ENCODE measurements at regions not wholly inside any gene's neighbourhood (a gene's known extent, or its start where the extent isn't known, plus 50 kb on each side); places are given as distances from the start of the nearest gene placed in this dataset.

- H3K4me3 ChIP-seq, result no peak overlapping the region
- intact Hi-C loops (cut with DNase I; ENCODE audit: low total_unique reads), result no loop called here
- no peak overlapping the region for H3K27ac ChIP-seq
- H3K4me1 ChIP-seq, result peaks cover 0 to 7% (median 0%) of the 10 kb centered on the region in 6 donors
- 60 to 78% (median 69%) methylated on average over 1 of the region's 1 CpG for WGBS, 5 donors
- H3K27me3 ChIP-seq (replicated peaks in 1 of 7), result no peaks in the 10 kb centered on the region
- peaks cover 0 to 33% (median 25%) of the 10 kb centered on the region in 8 donors for H3K9me3 ChIP-seq
- TF ChIP-seq CTCF (IDR thresholded peaks at IDR 0.05 in 8 of 11, conservative IDR thresholded peaks at IDR 0.05 in 3 of 11) (no peak), POLR2AphosphoS5 (IDR thresholded peaks at IDR 0.05) (no peak), POLR2A (IDR thresholded peaks at IDR 0.05) (no peak)
- no peaks in the 10 kb centered on the region for H3K36me3 ChIP-seq
- no peak for DNase-seq
These were observed 198.7 kb upstream of the DUSP10 start for GRCh38 chr1:221940631-221941030.

GRCh38 chr1:221939607-221940006, 197.7 kb upstream of the DUSP10 start:
- intact Hi-C loops (cut with DNase I; ENCODE audit: low total_unique reads), result no loop called here
- peaks cover 0 to 7% (median 0%) of the 10 kb centered on the region in 6 donors for H3K4me1 ChIP-seq
- TF ChIP-seq CTCF (IDR thresholded peaks at IDR 0.05 in 8 of 11, conservative IDR thresholded peaks at IDR 0.05 in 3 of 11), result no peak
- no peak for TF ChIP-seq POLR2A (IDR thresholded peaks at IDR 0.05)
- no peak for TF ChIP-seq POLR2AphosphoS5 (IDR thresholded peaks at IDR 0.05)
- no peaks in the 10 kb centered on the region for H3K36me3 ChIP-seq
- DNase-seq, result peak; percentile 77
- H3K27ac ChIP-seq, result no peak overlapping the region
- WGBS, 5 donors, result 36 to 52% (median 45%) methylated on average over 2 of the region's 2 CpGs
- peaks cover 0 to 23% (median 15%) of the 10 kb centered on the region in 8 donors for H3K9me3 ChIP-seq
- no peak overlapping the region for H3K4me3 ChIP-seq
- H3K27me3 ChIP-seq (replicated peaks in 1 of 7), result no peaks in the 10 kb centered on the region

- DNase-seq, result no peak
- 77 to 87% (median 83%) methylated on average over 9 of the region's 9 CpGs for WGBS, 5 donors
- Histone ChIP-seq H3K4me3 (no peak overlapping the region), H3K36me3 (no peaks in the 10 kb centered on the region), H3K27ac (no peak overlapping the region), H3K27me3 (replicated peaks in 1 of 7) (no peaks in the 10 kb centered on the region), H3K9me3 (peaks cover 0 to 12% (median 0%) of the 10 kb centered on the region in 8 donors), H3K4me1 (peaks cover 0 to 7% (median 0%) of the 10 kb centered on the region in 6 donors)
- intact Hi-C loops (cut with DNase I; ENCODE audit: low total_unique reads), result no loop called here
- TF ChIP-seq CTCF (IDR thresholded peaks at IDR 0.05 in 8 of 11, conservative IDR thresholded peaks at IDR 0.05 in 3 of 11) (no peak), POLR2AphosphoS5 (IDR thresholded peaks at IDR 0.05) (no peak), POLR2A (IDR thresholded peaks at IDR 0.05) (no peak)
These were observed 195.5 kb upstream of the DUSP10 start for GRCh38 chr1:221937155-221937953.

GRCh38 chr1:221933814-221934213, 191.9 kb upstream of the DUSP10 start:
- whole genome bisulfite sequencing, 5 donors, result 94 to 99% (median 95%) methylated on average over 2 of the region's 2 CpGs
- no peaks in the 10 kb centered on the region for H3K27me3 ChIP-seq (replicated peaks in 1 of 7)
- TF ChIP-seq POLR2AphosphoS5 (IDR thresholded peaks at IDR 0.05) (no peak), CTCF (IDR thresholded peaks at IDR 0.05 in 8 of 11, conservative IDR thresholded peaks at IDR 0.05 in 3 of 11) (no peak), POLR2A (IDR thresholded peaks at IDR 0.05) (no peak)

More at GRCh38 chr1:221933814-221934213, 191.9 kb upstream of the DUSP10 start:
- intact Hi-C loops (cut with DNase I; ENCODE audit: low total_unique reads), result no loop called here
- no peak for DNase-seq
- no peaks in the 10 kb centered on the region for H3K4me1 ChIP-seq
- H3K9me3 ChIP-seq, result peaks cover 0 to 21% (median 5%) of the 10 kb centered on the region in 8 donors
- H3K36me3 ChIP-seq, result no peaks in the 10 kb centered on the region
- H3K4me3 ChIP-seq, result no peak overlapping the region
- no peak overlapping the region for H3K27ac ChIP-seq
